ENCODE measurements at regions not wholly inside any gene's neighbourhood (a gene's known extent, or its start where the extent isn't known, plus 50 kb on each side); places are given as distances from the start of the nearest gene placed in this dataset.

- H3K27ac ChIP-seq: no peak overlapping the region
- intact Hi-C loops (cut with DNase I): no loop called here
- DNase-seq: no peak
- no peaks in the 10 kb centered on the region for H3K9me3 ChIP-seq
- H3K27me3 ChIP-seq: no peaks in the 10 kb centered on the region
- no peaks in the 10 kb centered on the region for H3K36me3 ChIP-seq
- 11 to 36% (median 15%) methylated on average over 1 of the region's 1 CpG for WGBS, 3 donors
- H3K4me3 ChIP-seq: no peak overlapping the region
- TF ChIP-seq CTCF (IDR thresholded peaks at IDR 0.05) (no peak), EP300 (IDR thresholded peaks at IDR 0.05) (no peak), POLR2A (IDR thresholded peaks at IDR 0.05) (no peak)
- H3K4me1 ChIP-seq (ENCODE audit: insufficient read depth): no peaks in the 10 kb centered on the region
Observed at GRCh38 chr13:88314496-88314895, 643.3 kb downstream of the SLITRK5 start.

GRCh38 chr13:88329066-88329465, 657.9 kb downstream of the SLITRK5 start:
- WGBS, 3 donors: 79 to 80% (median 79%) methylated on average over 3 of the region's 3 CpGs
- no peaks in the 10 kb centered on the region for H3K27me3 ChIP-seq

DNA sequence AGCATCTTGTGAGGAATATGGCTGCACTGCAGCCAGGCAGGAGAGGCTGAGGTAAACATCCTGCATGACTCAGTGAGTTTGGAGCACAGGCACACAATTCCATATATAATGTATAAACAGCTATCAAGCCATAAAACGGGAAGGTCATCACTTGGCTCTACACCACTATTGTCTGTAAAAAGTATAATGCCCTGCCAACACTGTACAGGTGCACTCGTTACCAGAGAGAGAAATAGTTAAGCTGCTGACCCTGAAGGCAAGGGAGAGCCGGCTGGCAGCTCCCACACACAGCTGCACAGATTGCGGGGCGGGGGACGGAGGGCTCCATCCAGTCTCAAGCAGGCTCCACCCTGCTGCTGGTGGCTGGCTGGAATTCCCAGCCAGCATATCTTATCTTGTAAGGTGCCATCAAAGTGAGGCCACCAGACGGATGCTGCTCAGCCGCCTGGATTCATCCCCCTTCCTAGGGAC, 668.1 kb downstream of the SLITRK5 start:
- no peaks in the 10 kb centered on the region for H3K27me3 ChIP-seq
- no peaks in the 10 kb centered on the region for H3K9me3 ChIP-seq
- DNase-seq: peak in 1 of 5 donors; percentile 38
- H3K36me3 ChIP-seq: no peaks in the 10 kb centered on the region
- WGBS, 3 donors: 2 to 8% (median 6%) methylated on average over 8 of the region's 8 CpGs
- intact Hi-C loops (cut with DNase I): no loop called here
- no peak overlapping the region for H3K27ac ChIP-seq
- no peak overlapping the region for H3K4me3 ChIP-seq
- H3K4me1 ChIP-seq (ENCODE audit: insufficient read depth): no peaks in the 10 kb centered on the region
- TF ChIP-seq POLR2A (IDR thresholded peaks at IDR 0.05) (no peak), EP300 (IDR thresholded peaks at IDR 0.05) (no peak)

More at GRCh38 chr13:88329066-88329465, 657.9 kb downstream of the SLITRK5 start:
- DNase-seq: no peak
- TF ChIP-seq EP300 (IDR thresholded peaks at IDR 0.05) (no peak), POLR2A (IDR thresholded peaks at IDR 0.05) (no peak), CTCF (IDR thresholded peaks at IDR 0.05) (no peak)
- Histone ChIP-seq H3K4me3 (no peak overlapping the region), H3K36me3 (no peaks in the 10 kb centered on the region), H3K27ac (no peak overlapping the region), H3K9me3 (no peaks in the 10 kb centered on the region), H3K4me1 (ENCODE audit: insufficient read depth) (no peaks in the 10 kb centered on the region)
- intact Hi-C loops (cut with DNase I): no loop called here

DNA sequence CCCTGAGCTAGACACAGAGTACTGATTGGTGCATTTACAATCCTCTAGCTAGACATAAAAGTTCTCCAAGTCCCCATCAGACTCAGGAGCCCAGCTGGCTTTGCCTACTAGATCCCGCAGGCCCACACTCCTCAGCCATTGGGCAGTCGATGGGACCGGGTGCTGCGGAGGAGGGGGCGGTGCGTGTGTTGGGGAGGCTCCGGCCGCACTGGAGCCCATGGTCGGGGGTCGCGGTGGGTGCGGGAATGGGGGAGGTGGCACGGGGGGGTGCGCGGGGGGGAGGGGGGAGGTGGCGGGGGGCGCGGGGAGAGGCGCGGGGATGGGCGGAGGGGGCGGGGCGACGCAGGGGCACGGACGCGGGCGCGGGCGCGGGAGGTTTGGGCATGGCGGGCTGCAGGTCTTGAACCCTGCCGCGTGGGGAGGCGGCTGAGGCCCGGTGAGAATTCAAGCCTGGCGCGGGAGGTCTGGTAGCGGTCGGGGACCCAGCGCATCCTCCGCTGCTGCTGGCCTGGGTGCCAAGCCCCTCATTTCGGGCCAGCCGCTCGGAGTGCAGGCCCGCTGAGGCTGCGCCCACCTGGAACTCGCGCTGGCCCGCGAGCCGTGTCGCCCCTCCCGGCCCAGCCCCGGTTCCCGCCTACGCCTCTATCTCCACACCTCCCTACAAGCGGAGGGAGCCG, 674.1 kb downstream of the SLITRK5 start:
- Histone ChIP-seq H3K36me3 (no peaks in the 10 kb centered on the region), H3K4me1 (ENCODE audit: insufficient read depth) (no peaks in the 10 kb centered on the region), H3K9me3 (no peaks in the 10 kb centered on the region), H3K4me3 (no peak overlapping the region), H3K27me3 (no peaks in the 10 kb centered on the region), H3K27ac (no peak overlapping the region)
- DNase-seq: peak in 1 of 5 donors; percentile 16
- WGBS, 3 donors: 94 to 98% (median 96%) methylated on average over 55 to 56 of the region's 59 CpGs
- no peak for TF ChIP-seq EP300 (IDR thresholded peaks at IDR 0.05)
- TF ChIP-seq POLR2A (IDR thresholded peaks at IDR 0.05): no peak
- TF ChIP-seq CTCF (IDR thresholded peaks at IDR 0.05): no peak
- intact Hi-C loops (cut with DNase I): no loop called here

DNA sequence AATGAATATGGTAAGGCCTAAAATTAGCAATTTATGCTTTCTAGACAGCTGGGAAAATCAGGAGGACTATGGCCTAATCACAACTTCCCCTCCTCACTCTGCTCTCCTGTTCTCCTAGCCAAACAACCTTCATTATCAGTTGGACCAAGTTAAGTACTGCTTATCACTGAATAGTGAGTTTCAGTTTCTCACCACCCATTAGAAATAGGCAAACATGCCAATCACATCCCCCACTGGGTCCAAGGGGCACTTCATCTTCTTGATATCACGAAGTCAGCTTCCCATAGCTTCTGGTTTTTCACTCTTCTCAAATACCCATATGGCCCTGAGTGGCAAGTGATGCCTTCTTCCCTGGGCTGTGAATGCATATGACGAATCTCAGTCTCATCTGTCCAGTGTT, 689.6 kb downstream of the SLITRK5 start:
- WGBS, 3 donors: 78 to 82% (median 80%) methylated on average over 2 of the region's 2 CpGs
- no peaks in the 10 kb centered on the region for H3K27me3 ChIP-seq
- H3K36me3 ChIP-seq: no peaks in the 10 kb centered on the region
- no peak for DNase-seq
- no peaks in the 10 kb centered on the region for H3K9me3 ChIP-seq
- H3K27ac ChIP-seq: no peak overlapping the region
- TF ChIP-seq EP300 (IDR thresholded peaks at IDR 0.05) (no peak), POLR2A (IDR thresholded peaks at IDR 0.05) (no peak), CTCF (IDR thresholded peaks at IDR 0.05) (no peak)
- intact Hi-C loops (cut with DNase I): no loop called here
- no peak overlapping the region for H3K4me3 ChIP-seq
- no peaks in the 10 kb centered on the region for H3K4me1 ChIP-seq (ENCODE audit: insufficient read depth)

Measured in ovary (tissue), 7 donors.